GM18873 (cell line): ENCODE measurements at regions not wholly inside any gene's neighbourhood (a gene's known extent, or its start where the extent isn't known, plus 50 kb on each side); places are given as distances from the start of the nearest gene placed in this dataset.

ENCODE experiments used
- ATAC-seq: cut with Tn5 transposase; IDR thresholded peaks from one replicate; pipeline ENCODE4 v1.9.1; 2021; ENCODE audit warnings: mild to moderate bottlenecking, moderate library complexity, moderate number of reproducible peaks; ENCODE audit not compliant: unreplicated experiment, low FRiP score

DNA sequence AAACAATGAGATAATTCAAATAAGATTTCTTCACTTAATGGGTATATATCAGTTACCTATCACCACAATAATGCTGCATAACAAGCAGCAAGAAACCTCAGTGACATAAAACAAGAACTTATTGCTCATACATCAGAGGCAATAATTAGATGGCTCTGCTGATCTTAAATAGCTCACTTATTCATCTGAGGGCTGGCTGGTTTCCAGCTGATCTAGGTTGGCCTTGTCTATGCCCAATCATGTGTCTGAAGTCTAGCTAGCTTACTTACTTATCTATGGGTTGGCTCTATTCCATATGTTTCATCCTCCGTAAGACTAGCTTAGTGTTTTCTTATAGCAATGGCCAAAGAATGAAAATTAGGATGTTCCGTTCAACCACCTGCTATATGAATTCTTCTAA, 109.4 kb upstream of the AGTR1 start:
- no peak for ATAC-seq

DNA sequence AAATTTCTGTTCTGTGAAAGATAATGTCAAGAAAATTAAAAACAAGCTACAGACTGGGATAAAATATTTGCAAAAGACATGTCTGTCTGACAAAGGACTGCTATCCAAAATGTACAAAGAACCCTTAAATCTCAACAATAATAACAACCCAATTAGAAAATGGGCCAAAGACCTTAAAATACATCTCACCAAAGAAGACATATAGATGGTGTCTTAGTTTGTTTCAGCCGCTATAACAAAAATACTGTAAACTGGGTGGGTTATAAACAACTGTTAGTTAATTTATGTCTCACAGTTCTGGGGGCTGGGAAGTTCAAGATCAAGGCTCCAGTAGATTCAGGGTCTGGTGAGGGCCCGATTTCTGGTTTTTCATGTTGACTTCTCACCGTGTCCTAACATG, 106.2 kb upstream of the AGTR1 start:
- ATAC-seq: no peak

DNA sequence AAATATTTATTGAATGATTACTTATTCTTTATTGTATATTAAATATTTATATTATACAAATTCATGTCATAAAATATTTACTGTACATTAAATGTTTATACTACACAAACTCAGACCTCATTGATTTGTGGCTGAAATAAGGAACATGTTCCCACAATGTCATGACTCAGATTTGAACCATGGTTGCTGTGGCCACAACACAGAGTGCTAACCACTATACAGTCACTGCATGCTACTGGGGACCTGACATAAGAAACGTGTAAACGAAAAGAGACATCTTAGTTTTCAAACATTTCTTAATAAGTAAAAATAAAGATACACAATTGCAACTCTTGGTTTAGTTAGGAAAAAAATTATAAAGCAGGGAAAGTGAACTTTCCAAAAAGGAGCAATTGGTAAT, 99.1 kb upstream of the AGTR1 start:
- ATAC-seq: no peak

DNA sequence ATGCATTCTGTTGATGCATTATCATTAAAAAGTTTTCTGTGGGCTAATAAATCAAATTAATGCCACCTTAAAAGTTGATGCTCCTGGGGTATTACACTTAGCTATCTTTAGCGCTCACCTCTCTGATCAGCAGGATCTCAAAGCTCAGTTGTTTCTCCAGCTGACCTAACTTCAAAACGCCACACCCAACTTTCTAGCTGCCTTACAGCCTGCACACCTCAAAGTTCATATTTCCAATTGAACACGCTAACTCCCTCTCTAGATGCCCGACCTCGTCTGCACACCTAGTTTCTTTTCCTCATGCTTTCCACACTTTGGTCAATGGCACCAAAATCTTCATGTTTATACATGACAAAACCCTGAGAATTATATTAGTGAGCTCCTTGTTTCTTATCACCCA, 98.2 kb upstream of the AGTR1 start:
- ATAC-seq: no peak

DNA sequence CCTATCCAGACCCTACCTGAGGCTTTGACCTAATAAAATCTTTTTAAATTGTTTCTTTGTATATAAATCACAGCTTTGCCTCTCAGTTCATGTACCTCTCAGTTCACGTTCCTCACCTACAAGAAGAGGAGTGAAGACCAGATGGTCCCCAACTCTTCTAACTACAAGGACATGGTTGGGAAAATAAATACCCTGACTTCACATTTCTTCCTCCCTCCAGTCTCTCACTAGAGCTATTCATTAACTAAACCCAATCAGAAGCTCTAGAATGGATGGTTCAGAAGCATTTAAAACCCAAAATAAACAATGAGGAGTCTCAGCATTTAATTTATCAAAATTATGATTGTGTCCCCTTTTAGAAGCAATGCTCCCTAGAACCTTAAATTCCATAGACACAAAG, 97.3 kb upstream of the AGTR1 start:
- no peak for ATAC-seq

DNA sequence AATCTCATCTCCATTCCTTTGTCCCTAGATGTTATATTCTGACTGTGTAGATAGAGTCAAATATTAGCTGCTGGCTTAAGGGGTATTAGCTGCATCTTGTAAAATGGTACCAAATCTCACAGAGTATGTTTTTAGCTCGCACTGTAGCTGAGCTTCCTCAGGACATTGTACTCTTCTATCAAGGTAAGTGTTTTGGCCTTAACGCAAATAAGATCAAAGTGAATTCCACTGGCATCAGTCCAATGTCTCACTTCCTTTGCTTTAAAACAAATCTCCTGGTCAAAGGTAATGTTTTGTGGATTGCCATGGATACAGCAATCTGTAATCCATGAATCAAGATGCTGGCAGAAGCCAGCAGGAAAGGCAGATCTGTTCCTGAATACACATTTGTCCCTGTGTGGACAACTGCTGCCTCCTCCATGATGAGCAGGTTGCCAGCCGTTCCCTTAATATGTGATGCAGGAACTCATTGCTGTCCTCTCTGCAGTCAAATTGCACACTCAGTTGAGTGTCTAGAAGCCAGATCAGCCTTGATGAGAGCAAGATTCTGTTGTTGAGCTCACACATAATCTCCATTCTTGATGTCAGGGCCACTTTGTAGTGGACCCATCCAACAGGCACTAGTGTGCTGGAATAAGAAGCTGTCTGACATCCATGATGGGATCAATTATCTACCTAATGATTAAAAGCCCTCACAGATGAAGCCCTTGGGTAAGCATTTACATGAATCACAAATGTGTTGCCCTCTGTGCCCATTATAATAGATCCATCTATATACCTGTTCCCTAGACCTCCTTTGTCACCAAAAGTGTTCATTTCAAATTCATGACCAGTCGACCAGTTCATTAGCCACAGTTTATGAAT, 96.6 kb upstream of the AGTR1 start:
- ATAC-seq: no peak

DNA sequence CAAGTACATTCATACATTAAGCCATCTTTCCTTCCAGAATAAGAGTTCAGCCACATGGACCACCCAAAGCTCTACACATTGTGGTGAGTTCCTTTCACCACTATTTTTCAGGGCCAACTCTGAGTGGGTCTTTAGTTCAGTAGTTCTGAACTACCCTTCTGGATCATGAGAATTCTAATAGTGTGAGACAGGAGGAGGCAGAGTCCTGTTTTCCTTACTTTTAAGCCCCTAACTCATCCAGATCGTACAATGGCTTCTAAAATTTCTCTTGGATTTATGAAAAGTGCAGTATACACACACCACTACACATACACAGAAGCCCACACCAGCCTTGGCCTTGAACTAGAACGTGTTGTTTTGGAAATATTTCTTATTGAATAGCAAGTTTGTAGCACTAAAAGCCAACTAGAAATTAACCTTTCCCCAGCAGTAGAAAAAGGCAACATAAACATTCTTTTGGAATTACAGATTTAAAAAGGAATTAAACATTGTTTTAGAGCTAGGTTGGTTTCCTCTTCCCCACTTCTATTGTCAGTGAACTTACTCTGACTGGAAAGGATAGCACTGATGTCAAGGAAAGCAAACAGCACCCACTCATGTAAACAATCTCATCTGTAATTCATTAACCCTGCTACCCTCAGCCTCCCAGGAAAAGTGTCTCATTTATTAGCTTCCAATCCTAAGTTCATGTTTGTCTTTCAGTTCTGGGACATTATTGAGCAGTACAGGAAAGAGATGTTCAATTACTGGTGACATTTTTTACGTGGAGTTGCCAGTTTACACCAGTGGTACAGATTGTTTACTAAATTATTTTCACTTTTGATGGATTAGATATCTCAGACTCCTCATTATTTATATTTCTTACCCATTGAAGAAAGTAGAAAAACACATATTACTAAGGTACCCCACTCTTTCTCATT, 95.7 kb upstream of the AGTR1 start:
- no peak for ATAC-seq

DNA sequence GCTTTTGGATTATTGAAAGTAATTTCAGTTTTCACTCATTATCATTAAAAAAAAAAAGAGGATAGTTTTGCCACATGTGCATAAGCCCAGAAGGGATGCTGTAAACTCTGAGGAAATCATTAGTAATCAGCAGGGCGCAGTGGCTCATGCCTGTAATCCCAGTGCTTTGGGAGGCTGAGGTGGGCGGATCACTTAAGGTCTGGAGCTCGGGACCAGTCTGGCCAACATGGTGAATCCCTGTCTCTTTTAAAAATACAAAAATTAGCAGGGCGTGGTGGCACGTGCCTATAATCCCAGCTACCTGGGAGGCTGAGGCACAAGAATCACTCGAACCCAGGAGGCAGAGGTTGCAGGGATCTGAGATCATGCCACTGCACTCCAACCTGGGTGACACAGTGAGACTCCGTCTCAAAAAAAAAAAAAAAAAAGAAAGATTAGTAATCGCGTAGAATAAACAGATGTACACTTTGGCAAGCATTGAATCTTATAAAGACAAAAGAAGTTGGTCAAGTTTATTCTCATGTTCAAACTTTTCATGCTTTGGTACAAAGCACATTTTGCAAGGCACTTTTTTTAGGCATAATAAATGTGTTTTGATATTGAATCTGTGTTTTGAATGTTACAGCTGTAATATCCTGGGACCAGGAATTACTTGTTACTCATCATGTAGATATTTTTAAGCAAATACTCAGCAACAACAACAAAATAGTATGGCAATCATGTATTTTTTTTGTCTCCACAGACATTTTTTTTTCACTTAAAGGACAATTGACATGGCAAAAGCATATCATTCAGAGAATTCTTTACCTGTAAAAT, 93.2 kb upstream of the AGTR1 start:
- no peak for ATAC-seq

DNA sequence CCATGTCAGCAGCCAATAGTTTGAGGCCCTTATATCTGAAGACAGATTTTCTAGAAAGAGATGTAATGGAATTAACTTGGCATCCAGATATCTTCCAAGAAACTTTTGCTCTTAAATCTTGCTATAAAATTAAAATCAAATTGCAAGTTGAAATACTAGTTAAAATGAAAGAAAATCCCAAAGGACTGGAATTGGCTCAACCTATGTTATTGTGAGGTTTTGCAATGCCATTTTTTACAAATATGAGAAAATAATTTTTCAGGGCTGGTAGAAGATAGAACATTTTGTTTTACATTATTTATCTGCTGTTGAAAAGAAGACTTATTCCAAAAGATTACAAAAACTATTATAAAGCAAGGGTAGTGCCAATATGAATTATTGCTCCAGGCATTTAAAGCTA, 92.2 kb upstream of the AGTR1 start:
- ATAC-seq: no peak

DNA sequence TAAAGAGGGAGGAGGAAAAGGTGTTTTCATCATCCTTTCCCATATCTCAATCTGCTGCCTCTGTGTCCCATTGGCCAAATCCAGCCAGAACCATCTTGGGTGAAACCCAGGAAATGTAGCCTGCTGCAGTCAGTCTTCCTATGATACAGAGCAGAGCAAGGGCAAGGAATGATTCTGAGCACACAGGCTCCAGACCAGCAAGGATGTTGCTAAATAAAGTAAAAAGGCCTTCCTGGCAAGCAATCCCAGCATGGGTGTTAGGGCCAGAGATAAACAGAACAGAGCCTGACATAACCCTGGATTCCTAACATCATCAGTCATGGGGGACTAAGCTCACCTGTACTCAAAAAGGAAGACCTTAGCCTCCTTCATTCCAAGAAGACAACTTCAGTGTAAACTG, 90.7 kb upstream of the AGTR1 start:
- no peak for ATAC-seq

DNA sequence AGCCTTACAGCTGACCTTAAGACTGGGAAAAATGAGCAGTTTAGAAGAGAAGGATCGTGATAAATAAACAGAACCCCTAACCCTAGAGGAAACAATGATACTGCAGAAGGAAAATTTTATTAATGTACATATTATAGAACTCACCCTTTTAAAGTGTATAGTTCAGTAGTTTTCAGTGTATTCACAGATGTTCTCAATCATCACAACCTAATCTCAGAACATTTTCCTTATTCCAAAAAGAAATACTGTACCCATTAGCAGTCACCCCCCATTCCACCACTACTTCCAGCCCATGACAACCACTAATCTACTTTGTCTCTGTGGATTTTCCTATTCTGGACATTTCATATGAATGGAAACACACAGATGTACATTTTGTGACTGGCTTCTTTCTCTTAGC, 90.2 kb upstream of the AGTR1 start:
- ATAC-seq: no peak

DNA sequence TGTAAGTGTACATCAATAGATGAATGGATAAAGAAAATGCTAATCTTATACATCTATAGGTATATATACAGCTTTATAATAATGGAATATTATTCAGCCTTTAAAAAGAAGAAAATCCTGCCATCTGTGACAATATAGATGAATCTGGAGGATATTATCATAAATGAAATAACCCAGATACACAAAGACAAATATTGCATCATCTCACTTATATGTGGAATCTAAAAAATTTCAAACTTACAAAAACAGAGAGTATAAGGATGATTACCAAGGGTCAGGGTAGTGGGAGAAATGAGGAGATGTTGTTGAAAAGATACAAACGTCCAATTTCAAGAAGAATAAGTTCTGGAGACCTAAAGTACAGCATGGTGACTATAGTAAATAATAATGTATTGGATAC, 85.4 kb upstream of the AGTR1 start:
- no peak for ATAC-seq

DNA sequence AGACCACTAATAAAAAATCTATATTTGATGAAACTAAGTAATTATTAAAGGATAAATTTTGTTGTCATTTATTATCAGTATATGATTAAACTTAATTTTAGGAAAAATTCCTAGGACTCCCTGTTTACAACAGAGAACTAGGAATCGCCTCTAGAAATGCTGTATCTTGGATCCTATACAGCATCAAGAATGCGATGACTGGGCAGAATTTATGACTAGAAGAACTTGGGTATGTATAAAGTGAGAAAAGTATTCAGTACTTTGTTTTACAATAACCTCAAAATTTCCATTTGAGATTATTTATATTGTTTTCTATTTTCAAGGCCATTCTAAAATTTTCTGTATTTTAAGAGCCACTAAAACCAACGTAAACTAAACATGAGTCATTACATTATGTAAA, 82.3 kb upstream of the AGTR1 start:
- no peak for ATAC-seq

DNA sequence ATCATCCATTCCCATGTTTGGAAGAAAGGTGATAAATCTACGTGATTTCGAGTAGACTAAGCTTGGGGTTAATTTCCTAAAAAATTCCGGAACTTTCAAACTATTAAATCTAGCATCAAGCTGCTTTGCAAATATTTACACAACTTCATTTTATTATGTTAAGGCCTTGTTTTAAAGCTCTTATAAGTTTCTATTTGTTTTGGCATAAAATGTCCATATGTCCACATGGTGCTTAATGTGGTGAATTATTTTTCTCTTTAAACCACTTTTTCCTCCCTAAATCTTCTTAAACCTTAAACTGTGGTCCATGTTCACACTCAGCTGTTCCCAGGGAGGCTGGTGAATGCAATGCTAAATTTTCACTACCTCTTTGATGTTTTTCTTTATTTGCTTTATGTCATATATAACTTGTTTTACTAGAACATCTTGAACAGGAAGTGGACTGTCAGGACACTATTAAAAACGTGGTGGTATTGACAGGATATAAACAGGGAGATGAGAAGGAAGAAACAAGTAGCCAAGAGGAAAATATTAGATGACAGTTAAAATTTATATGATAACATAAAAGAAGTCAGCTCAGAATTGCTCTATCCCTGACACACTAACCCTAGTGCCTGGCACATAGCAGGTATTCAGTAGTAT, 72.5 kb upstream of the AGTR1 start:
- ATAC-seq: no peak

DNA sequence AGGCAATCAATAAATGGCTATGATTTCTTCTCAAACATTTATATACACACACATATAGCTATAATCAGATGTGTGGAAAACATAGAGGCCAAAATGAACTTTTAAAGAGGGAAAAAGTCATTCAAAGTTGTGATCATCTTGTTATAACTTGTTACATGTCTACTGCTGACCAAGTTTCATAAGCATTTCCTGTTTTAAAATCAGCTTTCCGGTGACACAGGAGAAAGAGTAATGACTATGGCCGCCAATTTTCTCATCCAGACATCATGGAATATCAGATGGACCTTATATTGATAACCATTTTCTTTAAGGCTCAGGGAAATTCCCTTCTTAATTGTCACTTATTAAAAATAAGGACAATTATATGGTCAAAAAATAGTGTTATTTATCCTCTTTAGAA, 71.7 kb upstream of the AGTR1 start:
- ATAC-seq: no peak

DNA sequence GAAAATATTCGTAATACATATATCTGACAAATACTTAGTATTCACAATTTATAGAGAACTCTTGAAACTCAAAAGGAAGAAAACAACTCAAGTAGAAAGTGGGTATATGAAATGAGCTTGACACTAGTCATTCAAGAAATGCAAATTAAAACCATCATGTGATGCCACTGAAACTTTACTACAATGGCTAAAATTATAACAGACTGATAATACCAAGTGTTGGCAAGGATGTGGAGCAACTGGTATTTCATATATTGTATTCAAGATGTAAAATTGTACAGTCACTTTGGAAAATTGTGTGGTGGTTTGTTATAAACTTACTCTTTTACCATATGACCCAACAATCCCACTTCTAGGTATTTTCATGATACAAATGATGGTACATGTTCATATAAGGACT, 68.7 kb upstream of the AGTR1 start:
- ATAC-seq: no peak

DNA sequence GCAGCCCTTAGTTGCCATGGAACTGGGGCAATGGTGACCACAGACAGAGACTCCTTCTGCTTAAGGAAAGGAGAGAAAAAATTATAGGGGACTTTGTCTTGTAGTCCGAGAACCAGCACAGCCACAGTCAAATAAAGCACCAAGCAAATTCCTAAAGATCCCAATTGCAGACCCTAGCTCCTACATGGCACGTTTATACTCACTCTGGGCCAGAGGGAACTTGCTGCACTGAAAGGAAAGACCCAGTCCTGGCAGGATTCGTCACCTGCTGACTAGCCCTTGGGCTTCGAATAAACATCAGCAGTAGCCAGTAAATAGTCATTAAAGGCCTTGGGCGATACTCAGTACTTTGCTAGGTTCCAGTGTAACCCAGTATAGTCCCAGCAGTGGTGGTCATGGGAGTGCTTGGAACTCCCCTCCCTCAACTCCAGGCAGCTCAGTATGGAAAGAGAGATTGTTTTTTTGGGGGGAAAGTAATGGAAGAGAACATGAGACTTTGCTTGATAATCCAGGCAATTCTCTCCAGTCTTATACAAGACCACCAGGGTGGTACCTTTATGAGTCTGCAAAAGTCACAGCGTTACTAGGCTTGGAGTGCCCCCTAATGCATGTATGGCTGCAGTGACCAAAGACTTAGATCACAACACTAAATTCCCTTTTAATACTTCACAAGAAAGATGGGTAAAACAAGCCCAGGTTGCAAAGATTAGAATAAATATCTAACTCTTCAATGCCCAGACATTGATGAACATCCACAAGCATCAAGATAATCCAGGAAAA, 66.4 kb upstream of the AGTR1 start:
- ATAC-seq: no peak

DNA sequence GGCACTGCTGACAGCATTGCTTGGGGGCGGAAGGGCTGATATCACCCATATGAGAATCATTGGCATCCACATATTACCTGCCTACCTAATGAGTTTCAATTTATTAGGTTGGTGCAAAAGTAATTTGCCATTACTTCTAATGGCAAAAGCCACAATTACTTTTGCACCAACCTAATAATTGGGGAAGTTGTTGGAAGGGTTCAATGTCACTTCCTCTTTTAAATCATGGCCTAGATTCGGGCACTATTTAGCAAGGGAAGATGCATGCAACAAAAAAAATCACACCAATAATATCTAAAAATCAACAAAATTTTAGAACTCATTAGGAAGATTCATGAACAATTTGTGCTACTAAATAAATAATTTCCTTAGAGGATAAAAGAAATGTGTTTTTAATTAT, 56.0 kb upstream of the AGTR1 start:
- no peak for ATAC-seq

DNA sequence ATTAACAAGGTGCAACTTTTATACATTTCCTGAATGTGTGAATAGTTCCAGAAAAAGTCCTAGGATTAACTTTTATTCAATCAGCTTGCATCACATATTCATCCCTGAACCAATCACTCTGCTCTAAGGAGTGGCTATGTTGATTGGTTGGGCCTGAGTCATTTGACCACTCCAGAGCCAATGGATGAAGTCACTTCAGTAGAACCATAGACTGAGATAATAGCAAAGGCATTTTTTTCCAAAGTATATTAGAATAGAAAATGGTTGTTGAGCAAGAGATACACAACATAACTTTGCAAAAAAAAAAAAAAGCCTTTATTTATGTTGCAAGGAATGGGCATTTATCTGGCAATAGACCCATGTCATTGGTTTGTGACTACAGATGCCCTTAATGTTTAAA, 55.5 kb upstream of the AGTR1 start:
- ATAC-seq: no peak

DNA sequence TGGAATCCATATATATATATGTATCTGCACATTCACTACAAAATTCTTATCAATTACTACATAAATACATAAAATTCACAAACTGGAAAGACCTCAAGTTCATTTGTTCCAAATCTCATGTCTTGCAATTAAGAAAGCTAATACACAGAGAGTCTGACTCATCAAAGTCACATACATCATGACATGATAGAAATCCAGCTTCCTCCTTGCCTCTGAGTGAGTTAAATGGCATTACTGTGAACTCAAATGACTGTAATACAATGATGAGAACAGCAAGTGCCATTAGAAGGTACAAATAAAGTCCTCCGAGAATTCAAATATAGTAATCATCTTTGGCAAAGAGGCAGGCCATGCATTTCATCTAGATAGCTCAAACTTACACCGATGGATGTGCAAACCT, 55.1 kb upstream of the AGTR1 start:
- no peak for ATAC-seq
